SK-N-SH (cell line): ENCODE measurements at regions not wholly inside any gene's neighbourhood (a gene's known extent, or its start where the extent isn't known, plus 50 kb on each side); places are given as distances from the start of the nearest gene placed in this dataset.

Experiments
- CTCF ChIA-PET: fragments of 300-600, 350-600 bp; formaldehyde crosslinking; extraction: SDS; loops from one replicate; lab custom pipeline; 2021; lab: Yijun Ruan, JAX
- POLR2A ChIA-PET: fragments of 350-600 bp; sonication (Branson Sonifier 250); formaldehyde crosslinking; extraction: SDS; loops from one replicate; lab custom pipeline; 2020; ENCODE audit warnings: antibody characterized with exemption, inconsistent platforms; lab: Yijun Ruan, JAX
- DNase-seq: peaks from one replicate; pipeline ENCODE4 v3.0.0; 2012
- H2AFZ ChIP-seq: fragments of 200-600 bp; sonication (generic); 2 replicates; pipeline ENCODE4 v1.8.1; 2016; ENCODE audit warnings: antibody characterized with exemption, mild to moderate bottlenecking, low read depth
- H3F3A ChIP-seq: fragments of 200-600 bp; sonication (generic); replicated peaks from 2 replicates; pipeline ENCODE3; 2016; ENCODE audit warnings: antibody characterized with exemption, mild to moderate bottlenecking; ENCODE audit not compliant: insufficient read depth
- H3K27ac ChIP-seq, 2 experiments: fragments of 200-500 bp in 1 of 2; fragments of 200-600 bp in 1 of 2; sonication (Bioruptor generic) in 1 of 2; sonication (generic), shearing (Covaris generic) in 1 of 2; 2 replicates each; pipeline versions ENCODE4 v1.5.1 to v1.6.1; 2014 to 2016; ENCODE audit warnings: low read depth in 2 of 2, inconsistent platforms in 1 of 2, low read length in 1 of 2, mild to moderate bottlenecking in 1 of 2, mixed read lengths in 1 of 2
- H3K27me3 ChIP-seq: fragments of 200-600 bp; sonication (generic), shearing (Covaris generic); 2 replicates; pipeline ENCODE4 v1.6.1; 2016; ENCODE audit warnings: mixed run types; ENCODE audit not compliant: insufficient read depth
- H3K36me3 ChIP-seq, 2 experiments: fragments of 200-500 bp in 1 of 2; fragments of 200-600 bp in 1 of 2; sonication (Bioruptor generic) in 1 of 2; sonication (generic) in 1 of 2; replicated peaks in 1 of 2; 2 replicates each; pipeline versions ENCODE3 to v1.5.1; 2014 to 2016; ENCODE audit warnings: low read length in 1 of 2, mild to moderate bottlenecking in 1 of 2; ENCODE audit not compliant: insufficient read depth in 2 of 2, control insufficient read depth in 1 of 2
- H3K4me1 ChIP-seq, 2 experiments: fragments of 200-500 bp in 1 of 2; fragments of 200-600 bp in 1 of 2; sonication (Bioruptor generic) in 1 of 2; sonication (generic), shearing (Covaris generic) in 1 of 2; 2 replicates each; pipeline versions ENCODE4 v1.5.1 to v1.6.1; 2014 to 2016; ENCODE audit warnings: low read depth in 1 of 2, low read length in 1 of 2, mixed run types in 1 of 2; ENCODE audit not compliant: insufficient read depth in 2 of 2, control insufficient read depth in 1 of 2
- H3K4me2 ChIP-seq: fragments of 200-600 bp; sonication (generic), shearing (Covaris generic); 2 replicates; pipeline ENCODE4 v1.6.1; 2017; ENCODE audit warnings: mixed run types
- H3K4me3 ChIP-seq, 2 experiments: fragments of 200-500 bp in 1 of 2; fragments of 200-600 bp in 1 of 2; sonication (Bioruptor generic) in 1 of 2; sonication (generic), shearing (Covaris generic) in 1 of 2; 2 replicates each; pipeline versions ENCODE4 v1.5.1 to v1.8.1; 2014 to 2016; ENCODE audit warnings: low read depth in 2 of 2, inconsistent platforms in 1 of 2, low read length in 1 of 2, mild to moderate bottlenecking in 1 of 2, mixed read lengths in 1 of 2, moderate library complexity in 1 of 2
- H3K79me2 ChIP-seq: fragments of 200-600 bp; sonication (generic); 2 replicates; pipeline ENCODE4 v1.8.1; 2017; ENCODE audit warnings: mild to moderate bottlenecking; ENCODE audit not compliant: insufficient read depth
- H3K9ac ChIP-seq: fragments of 200-600 bp; sonication (generic); 2 replicates; pipeline ENCODE4 v1.6.1; 2017; ENCODE audit warnings: mixed run types
- H3K9me2 ChIP-seq: fragments of 200-600 bp; sonication (generic); 2 replicates; pipeline ENCODE4 v1.6.1; 2017; ENCODE audit warnings: mixed run types
- H3K9me3 ChIP-seq: fragments of 200-600 bp; sonication (generic); 2 replicates; pipeline ENCODE4 v1.6.1; 2017; ENCODE audit warnings: mixed run types, mild to moderate bottlenecking, moderate library complexity
- H4K20me1 ChIP-seq: fragments of 200-600 bp; sonication (generic); 2 replicates; pipeline ENCODE4 v1.6.1; 2017; ENCODE audit warnings: mild to moderate bottlenecking, mixed run types; ENCODE audit not compliant: insufficient read depth
- EP300 ChIP-seq, 2 experiments: IDR thresholded peaks; 2 replicates each; pipeline versions ENCODE4 v1.4.0 to v1.6.1; 2012; ENCODE audit warnings: borderline replicate concordance in 1 of 2, low read depth in 1 of 2, low read length in 1 of 2
- GATA2 ChIP-seq: sonication (generic); formaldehyde crosslinking; IDR thresholded peaks from 2 replicates; pipeline ENCODE4 v1.5.0; 2020; ENCODE audit warnings: mild to moderate bottlenecking, missing genetic modification reagents
- JUND ChIP-seq: IDR thresholded peaks from 2 replicates; pipeline ENCODE4 v1.4.0; 2012
- MEF2A ChIP-seq: IDR thresholded peaks from 2 replicates; pipeline ENCODE4 v1.4.0; 2012; ENCODE audit warnings: low read depth, borderline replicate concordance
- MXI1 ChIP-seq: IDR thresholded peaks from 2 replicates; pipeline ENCODE4 v1.6.1; 2012; ENCODE audit warnings: mild to moderate bottlenecking, low read depth, low read length, improper control_type of control experiment
- POLR2AphosphoS5 ChIP-seq: IDR thresholded peaks from 2 replicates; pipeline ENCODE4 v1.6.1; 2012; ENCODE audit warnings: low read depth, low read length
- RAD21 ChIP-seq: IDR thresholded peaks from 2 replicates; pipeline ENCODE4 v1.6.1; 2012; ENCODE audit warnings: mild to moderate bottlenecking, low read length
- RCOR1 ChIP-seq: fragments of 150-350 bp; IDR thresholded peaks from 2 replicates; pipeline ENCODE4 v1.6.1; 2017; ENCODE audit warnings: antibody characterized with exemption, low read length
- RFX5 ChIP-seq: IDR thresholded peaks from 2 replicates; pipeline ENCODE4 v1.6.1; 2012; ENCODE audit warnings: mild to moderate bottlenecking, improper control_type of control experiment, low read length
- WGBS: methylation state at CpG from one replicate; pipeline ENCODE4 v1.1.6; 2017; ENCODE audit warnings: low lambda C conversion rate; 5-methylcytosine and 5-hydroxymethylcytosine counted together
- TF ChIP-seq, protein P1 (sequence below): fragments of 150-350 bp; IDR thresholded peaks from 2 replicates; pipeline ENCODE4 v1.6.1; 2016; ENCODE audit warnings: mild to moderate bottlenecking, low read depth, low read length
- TF ChIP-seq, protein P2 (sequence below): IDR thresholded peaks from 2 replicates; pipeline ENCODE4 v1.4.0; 2012; ENCODE audit warnings: low read depth, borderline replicate concordance
- TF ChIP-seq, protein P3 (sequence below): IDR thresholded peaks from 2 replicates; pipeline ENCODE4 v1.4.0; 2012; ENCODE audit warnings: low read depth, borderline replicate concordance

DNA sequence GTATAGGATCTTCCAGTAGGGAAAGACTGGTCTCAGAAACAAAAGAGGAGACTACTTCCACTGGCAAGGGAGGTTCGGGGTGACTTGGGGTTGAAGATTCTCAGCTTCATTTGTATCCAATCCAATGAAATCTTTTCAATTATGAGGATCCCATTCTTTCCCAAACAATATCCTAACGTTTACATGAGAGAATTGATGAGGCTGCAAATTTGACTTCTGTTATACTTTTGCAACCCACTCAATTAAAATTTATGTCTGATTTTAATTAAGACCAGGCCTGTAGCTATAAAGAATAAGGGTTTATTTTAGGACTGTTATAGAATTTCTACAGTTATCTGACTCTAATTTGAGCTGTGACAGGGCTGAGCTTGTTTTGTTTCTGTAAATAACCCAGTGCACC, 251.5 kb downstream of the ANKRD7 start (continued):
- TF ChIP-seq MEF2A (no peak), RAD21 (no peak), POLR2AphosphoS5 (no peak), RFX5 (no peak), EP300 (IDR thresholded peaks at IDR 0.05; ENCODE audit: borderline replicate concordance in 1 of 2, low read depth in 1 of 2, low read length in 1 of 2) (no peak), MXI1 (no peak)
- TF ChIP-seq, protein P1, sequence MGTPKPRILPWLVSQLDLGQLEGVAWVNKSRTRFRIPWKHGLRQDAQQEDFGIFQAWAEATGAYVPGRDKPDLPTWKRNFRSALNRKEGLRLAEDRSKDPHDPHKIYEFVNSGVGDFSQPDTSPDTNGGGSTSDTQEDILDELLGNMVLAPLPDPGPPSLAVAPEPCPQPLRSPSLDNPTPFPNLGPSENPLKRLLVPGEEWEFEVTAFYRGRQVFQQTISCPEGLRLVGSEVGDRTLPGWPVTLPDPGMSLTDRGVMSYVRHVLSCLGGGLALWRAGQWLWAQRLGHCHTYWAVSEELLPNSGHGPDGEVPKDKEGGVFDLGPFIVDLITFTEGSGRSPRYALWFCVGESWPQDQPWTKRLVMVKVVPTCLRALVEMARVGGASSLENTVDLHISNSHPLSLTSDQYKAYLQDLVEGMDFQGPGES = no peak

DNA sequence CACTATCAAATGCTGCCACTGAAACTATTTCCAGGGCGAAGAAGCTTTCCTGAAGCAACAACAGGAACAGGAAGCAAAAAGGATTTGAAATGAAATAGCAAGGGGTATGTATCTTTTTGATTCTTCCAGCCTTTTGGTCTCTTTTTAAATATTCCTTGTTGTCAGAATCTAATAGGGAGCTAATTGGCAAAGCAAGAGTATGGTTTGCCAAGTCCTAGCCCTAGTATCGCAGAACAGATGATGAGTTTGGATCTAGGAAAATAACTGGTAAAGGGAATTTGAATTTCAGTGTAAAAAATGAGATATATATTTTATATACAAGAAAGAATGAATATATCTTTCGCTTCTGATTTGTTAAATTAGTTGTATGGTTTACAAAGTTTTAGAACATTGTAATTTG, 252.5 kb downstream of the ANKRD7 start:
- no peak overlapping the region for H3K4me2 ChIP-seq
- DNase-seq = no peak
- CTCF ChIA-PET = interaction anchor here (1.0 to 1.3 kb wide), 3 partner anchors 12 to 117 kb away, joined by 3 read pairs; no protein-coding TSS in a partner anchor
- POLR2A ChIA-PET = no interaction called here
- TF ChIP-seq, protein P2, sequence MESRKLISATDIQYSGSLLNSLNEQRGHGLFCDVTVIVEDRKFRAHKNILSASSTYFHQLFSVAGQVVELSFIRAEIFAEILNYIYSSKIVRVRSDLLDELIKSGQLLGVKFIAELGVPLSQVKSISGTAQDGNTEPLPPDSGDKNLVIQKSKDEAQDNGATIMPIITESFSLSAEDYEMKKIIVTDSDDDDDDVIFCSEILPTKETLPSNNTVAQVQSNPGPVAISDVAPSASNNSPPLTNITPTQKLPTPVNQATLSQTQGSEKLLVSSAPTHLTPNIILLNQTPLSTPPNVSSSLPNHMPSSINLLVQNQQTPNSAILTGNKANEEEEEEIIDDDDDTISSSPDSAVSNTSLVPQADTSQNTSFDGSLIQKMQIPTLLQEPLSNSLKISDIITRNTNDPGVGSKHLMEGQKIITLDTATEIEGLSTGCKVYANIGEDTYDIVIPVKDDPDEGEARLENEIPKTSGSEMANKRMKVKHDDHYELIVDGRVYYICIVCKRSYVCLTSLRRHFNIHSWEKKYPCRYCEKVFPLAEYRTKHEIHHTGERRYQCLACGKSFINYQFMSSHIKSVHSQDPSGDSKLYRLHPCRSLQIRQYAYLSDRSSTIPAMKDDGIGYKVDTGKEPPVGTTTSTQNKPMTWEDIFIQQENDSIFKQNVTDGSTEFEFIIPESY = no peak
- TF ChIP-seq MEF2A (no peak), RCOR1 (no peak), EP300 (IDR thresholded peaks at IDR 0.05; ENCODE audit: borderline replicate concordance in 1 of 2, low read depth in 1 of 2, low read length in 1 of 2) (no peak), JUND (no peak), POLR2AphosphoS5 (no peak), GATA2 (CRISPR knock-in tag) (no peak), MXI1 (no peak)
- TF ChIP-seq, protein P3, sequence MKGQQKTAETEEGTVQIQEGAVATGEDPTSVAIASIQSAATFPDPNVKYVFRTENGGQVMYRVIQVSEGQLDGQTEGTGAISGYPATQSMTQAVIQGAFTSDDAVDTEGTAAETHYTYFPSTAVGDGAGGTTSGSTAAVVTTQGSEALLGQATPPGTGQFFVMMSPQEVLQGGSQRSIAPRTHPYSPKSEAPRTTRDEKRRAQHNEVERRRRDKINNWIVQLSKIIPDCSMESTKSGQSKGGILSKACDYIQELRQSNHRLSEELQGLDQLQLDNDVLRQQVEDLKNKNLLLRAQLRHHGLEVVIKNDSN = no peak
- TF ChIP-seq, all 33 proteins: peak for 0
- H3K9me3 ChIP-seq = no peaks in the 10 kb centered on the region
- H3K27ac ChIP-seq = no peak overlapping the region
- no peaks in the 10 kb centered on the region for H3K27me3 ChIP-seq
- no peaks in the 10 kb centered on the region for H3K36me3 ChIP-seq
- H4K20me1 ChIP-seq = no peaks in the 10 kb centered on the region
- no peak overlapping the region for H3K4me3 ChIP-seq
- no peaks in the 10 kb centered on the region for H3K9me2 ChIP-seq
- H3K9ac ChIP-seq = no peak overlapping the region
- no peaks in the 10 kb centered on the region for H3K79me2 ChIP-seq
- H3K4me1 ChIP-seq = no peaks in the 10 kb centered on the region
- H3F3A ChIP-seq = no peaks in the 10 kb centered on the region
- no peak overlapping the region for H2AFZ ChIP-seq
- 26% methylated on average over 3 of the region's 3 CpGs for WGBS
